ENCODE measurements at regions not wholly inside any gene's neighbourhood (a gene's known extent, or its start where the extent isn't known, plus 50 kb on each side); places are given as distances from the start of the nearest gene placed in this dataset.
A peak's percentile ranks its signal among the peaks of the same experiment; 100 is the strongest.

DNA sequence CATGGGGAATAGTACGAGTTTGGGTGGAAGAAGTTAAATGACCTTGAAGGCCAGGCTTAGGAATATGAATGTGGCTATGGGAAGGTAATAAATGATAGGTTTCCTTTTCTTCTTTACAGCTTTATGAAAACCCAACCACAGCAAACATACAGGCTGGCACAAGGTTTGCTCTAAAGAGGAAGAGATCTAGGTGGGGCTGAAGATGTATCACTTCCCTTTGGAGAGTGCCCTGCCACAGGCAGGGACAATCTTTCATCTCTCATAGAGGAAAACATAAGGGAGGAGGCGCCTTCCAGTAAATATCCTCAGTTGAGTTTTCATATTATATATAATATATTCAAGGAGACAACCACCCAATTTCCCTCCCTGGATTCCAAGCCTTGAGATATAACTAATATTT lies 72.9 kb upstream of the FRMD6 start:
- DNase-seq (ENCODE audit: low read depth, low spot score) = no peak

DNA sequence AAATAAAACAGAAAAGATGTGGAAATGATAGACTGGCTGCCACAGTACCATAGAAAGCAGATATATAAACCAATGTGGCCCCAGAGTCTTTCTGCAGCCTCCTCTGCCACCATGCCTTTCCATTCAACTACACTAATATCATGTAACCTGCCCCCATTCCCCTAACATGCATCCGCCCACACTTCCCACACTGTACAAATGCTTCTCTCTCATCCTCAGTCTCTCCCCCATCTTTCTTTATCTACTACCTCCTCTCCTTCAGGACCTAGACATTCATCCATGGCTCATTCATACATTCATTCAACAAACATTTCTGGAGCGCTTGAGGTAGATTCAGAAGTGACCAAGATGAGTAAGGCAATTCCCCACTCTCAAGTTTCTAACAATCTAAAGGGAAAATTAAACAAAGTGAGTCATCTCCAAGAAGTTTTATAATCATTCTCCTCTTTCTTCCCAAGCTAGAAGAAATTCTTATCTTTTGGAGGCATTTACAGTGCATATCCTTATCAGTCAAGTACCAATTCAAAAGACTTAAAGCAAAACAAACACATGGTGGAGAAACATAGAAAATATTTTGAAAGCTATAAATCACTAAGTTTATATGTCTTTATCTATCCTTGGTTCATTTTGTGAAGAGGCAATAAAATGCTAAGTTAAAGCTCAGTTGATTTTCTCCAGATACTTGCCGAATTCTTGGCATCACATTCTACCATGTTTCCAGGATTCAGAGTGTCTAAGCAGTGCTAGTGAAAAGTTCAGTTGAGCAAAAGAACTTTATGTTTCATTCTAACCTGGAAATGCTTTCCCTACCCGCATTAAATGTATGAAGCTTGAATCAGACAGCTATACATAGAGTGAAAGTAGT lies 70.5 kb upstream of the FRMD6 start:
- DNase-seq (ENCODE audit: low read depth, low spot score) = peak; percentile 67

DNA sequence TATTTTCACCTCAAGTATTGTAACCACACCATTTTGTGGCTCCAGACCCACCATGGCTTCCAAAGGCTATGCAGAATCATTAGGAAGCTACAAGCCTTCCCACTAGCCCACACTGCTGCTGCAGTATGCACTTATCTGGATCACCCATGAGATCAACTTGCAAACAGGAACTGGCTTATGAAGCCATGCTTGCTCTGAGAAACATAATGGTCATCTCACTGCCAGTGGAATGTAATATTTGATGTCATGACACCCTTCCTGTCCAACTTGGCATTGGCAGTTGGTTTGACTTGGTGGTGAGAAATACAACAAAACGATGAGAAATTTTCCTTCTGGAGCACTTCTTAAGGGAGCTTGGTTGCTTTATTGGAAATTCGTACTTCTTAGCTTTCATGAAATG lies 69.3 kb upstream of the FRMD6 start:
- DNase-seq (ENCODE audit: low read depth, low spot score) = no peak

- no peak for DNase-seq (ENCODE audit: low read depth, low spot score)
Measured at GRCh38 chr14:51585055-51585454, 66.7 kb upstream of the FRMD6 start.

DNA sequence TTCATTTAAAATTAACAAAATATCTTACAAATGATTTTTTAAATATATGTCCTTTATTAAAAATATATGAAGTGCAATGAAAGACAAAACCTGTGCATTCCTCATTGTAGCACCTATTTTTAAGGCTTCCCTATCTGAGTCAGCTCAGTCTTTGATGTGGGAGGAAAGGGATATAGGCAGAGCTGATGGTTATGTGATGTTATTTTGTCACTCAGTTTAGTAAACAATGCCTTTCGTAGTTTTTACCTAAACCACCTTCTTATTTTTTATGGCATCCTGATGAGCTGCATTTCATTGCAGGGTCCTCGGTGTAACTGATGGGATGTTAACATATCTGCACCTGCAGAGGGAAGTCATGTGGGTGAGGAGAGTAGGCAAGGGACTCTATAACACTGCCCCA lies 58.9 kb upstream of the FRMD6 start:
- no peak for DNase-seq (ENCODE audit: low read depth, low spot score)

- DNase-seq (ENCODE audit: low read depth, low spot score) = no peak
Measured at GRCh38 chr14:51593397-51593796, 58.3 kb upstream of the FRMD6 start.

DNA sequence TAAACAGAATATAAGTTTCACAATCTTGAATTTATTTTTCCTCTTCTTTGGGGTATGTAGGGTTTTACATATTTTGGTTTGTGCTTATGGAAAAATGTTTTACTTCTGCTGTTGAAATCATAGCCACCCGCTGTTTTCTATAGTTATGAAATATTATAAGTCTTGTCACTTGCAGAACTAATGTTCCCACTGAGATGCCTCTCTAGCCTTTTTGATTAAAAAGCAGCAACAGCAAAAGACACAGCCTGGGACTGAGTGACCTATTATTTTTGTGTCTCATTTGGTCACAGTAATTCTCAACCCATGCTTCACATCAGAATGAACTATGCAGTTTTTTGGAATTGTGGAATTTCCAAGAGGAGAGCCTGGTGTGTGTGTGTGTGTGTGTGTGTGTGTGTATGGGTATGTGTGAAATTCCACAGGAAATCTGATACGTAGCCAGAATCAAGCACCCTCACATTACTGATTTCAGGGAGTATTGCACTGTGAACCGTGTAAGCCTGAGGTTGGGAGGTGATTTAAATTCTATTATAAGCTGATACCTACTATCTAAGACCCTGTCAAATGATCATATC lies 55.7 kb upstream of the FRMD6 start:
- no peak for DNase-seq (ENCODE audit: low read depth, low spot score)

DNA sequence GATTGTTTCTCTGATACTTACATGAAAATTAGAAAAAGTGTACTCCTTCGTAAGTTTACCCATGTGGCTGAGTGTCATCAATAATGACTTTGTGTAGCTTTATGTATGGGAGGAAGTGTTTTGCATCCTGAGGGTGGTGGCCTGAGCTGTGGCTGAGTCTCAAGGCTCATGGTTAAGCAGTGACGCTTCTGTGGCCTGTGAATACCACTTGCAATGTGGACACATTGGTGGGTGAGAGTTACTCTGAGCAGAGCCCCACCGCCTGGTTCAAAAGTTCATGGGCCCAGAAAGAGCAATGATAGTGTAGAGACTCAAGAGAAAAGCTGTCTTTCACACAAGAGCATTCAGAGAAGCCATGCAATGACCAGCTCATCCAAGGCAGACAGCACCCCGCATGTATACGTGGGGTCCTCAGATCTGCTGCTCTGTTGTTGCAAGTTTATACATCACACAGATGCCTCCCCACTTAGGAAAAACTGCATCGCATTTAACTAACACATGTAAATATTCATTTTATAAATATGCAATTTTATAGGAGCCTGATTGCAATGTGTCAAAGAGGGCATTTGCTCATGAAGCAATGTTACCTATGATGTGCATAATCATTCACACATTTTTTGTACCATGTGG lies 55.1 kb upstream of the FRMD6 start:
- DNase-seq (ENCODE audit: low read depth, low spot score) = no peak

DNA sequence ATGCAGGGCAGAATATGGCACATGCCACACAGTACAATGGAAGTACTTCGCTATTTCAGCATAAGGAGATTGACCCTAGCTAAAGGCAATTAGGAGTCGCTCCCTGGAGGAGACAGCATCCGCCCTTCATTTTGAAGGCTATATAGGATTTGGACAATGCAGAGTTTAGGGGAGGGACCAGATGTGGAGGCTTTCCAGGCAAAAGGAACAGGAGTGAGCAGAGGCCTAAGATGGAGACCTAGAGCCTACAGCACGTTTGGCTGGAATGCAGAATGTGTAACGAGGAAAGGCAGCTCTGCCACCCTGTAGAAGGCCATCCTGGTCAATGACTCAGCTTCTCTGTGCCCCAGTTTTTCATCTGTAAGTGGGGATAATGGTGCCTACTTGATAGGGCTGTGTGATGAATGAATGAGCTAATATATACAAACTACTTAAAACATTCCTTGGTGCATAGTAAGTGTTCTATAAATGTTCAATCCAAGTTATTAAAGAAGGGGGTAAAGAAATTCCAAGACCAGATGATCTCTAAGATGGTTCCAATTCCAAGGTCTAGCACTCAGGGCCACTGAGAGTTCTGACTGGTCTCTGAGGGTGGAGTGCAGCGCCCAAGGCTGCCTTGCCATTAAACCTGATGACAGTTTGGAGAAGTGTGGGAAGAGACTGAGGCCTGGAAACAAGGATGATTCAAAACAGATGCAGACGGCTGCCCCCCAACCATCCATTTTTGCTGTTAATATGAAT lies 54.3 kb upstream of the FRMD6 start:
- DNase-seq (ENCODE audit: low read depth, low spot score) = no peak

DNA sequence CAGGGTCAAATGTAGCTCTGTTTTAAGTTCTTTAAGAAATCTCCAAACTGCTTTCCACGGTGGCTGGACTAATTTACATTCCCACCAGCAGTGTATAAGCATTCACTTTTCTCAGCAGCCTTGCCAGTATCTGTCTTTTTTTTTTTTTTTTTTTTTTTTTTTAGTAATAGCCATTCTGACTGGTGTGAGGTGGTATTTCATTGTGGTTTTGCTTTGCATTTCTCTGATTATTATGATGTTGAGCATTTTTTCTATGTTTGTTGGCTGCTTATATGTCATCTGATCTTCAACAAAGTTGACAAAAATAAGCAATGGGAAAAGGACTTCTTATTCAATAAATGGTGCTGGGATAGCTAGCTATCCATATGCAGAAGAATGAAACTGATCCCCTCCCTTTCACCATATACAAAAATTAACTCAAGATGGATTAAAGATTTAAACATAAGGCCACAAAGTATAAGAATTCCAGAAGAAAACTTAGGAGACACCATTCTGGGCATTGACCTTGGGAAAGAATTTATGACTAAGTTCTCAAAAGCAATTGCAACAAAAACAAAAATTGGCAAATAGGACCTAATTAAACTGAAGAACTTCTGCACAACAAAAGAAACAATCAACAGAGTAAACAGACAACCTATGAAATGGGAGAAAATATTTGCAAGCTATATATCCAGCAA lies 52.6 kb upstream of the FRMD6 start:
- peak; percentile 44 for DNase-seq (ENCODE audit: low read depth, low spot score)

GRCh38 chr14:51600658-51601057 lies 51.1 kb upstream of the FRMD6 start:
- DNase-seq (ENCODE audit: low read depth, low spot score) = no peak
